ENCODE measurements at regions not wholly inside any gene's neighbourhood (a gene's known extent, or its start where the extent isn't known, plus 50 kb on each side); places are given as distances from the start of the nearest gene placed in this dataset.

DNA sequence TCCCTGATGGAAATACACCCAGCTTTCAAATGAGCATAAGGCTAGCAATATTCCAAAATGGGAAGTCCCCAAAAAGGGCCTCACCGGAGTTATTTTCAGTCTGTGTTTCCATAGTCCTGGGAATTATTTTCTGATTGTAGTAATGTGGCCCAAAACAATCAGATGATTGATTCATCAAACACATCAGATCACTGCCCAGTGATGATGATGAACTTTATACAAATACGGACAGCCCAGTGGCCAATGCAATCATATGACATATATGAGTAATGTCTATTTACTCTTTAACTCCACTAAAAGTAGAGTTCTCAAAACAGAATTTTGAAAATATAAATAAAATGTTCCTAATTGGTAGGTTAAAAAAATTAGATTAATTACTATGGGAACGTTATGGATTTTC, 467.8 kb downstream of the ZNF608 start:
- POLR2A ChIA-PET: no interaction called here
- ATAC-seq (ENCODE audit: low read depth): no peak

More for the DNA sequence above, 467.8 kb downstream of the ZNF608 start:
- no CpG with 5 or more reads among the region's 3 CpGs for WGBS (ENCODE audit: insufficient coverage)
- Histone ChIP-seq H3K27ac (ENCODE audit: low read length in 2 of 2) (no peak overlapping the region), H3K4me3 (ENCODE audit: control extremely low read depth in 1 of 5, extremely low read depth in 1 of 5, insufficient read depth in 1 of 5, low read depth in 2 of 5, low read length in 4 of 5) (no peak overlapping the region), H2AFZ (ENCODE audit: insufficient read depth, low read depth, low read length, poor library complexity, severe bottlenecking) (no peak overlapping the region), H3K4me2 (replicated peaks; ENCODE audit: low read depth, low read length, poor library complexity, severe bottlenecking) (no peak overlapping the region), H3K4me1 (ENCODE audit: control insufficient read depth in 2 of 2, insufficient read depth in 2 of 2, low read length in 2 of 2) (no peaks in the 10 kb centered on the region), H3K9me3 (ENCODE audit: control extremely low read depth in 1 of 3, control insufficient read depth in 2 of 3, insufficient read depth in 1 of 3, low read length in 2 of 3) (no peaks in the 10 kb centered on the region), H4K20me1 (ENCODE audit: control insufficient read depth, insufficient read depth, low read length, poor library complexity, severe bottlenecking) (no peaks in the 10 kb centered on the region), H3K36me3 (replicated peaks in 1 of 2; ENCODE audit: control extremely low read depth in 1 of 2, control insufficient read depth in 1 of 2, extremely low read depth in 1 of 2, insufficient read depth in 2 of 2, low read length in 1 of 2) (no peaks in the 10 kb centered on the region), H3K79me2 (ENCODE audit: control insufficient read depth, insufficient read depth, low read length) (no peaks in the 10 kb centered on the region), H3K27me3 (replicated peaks in 1 of 4; ENCODE audit: control extremely low read depth in 1 of 4, control insufficient read depth in 3 of 4, insufficient read depth in 4 of 4, low read length in 3 of 4) (no peaks in the 10 kb centered on the region), H3K9ac (ENCODE audit: low read length) (no peak overlapping the region)
- intact Hi-C loops (cut with micrococcal nuclease): no loop called here
- H3K9me3 Mint-ChIP-seq (ENCODE audit: insufficient read depth): no peaks in the 10 kb centered on the region
- no peak for DNase-seq
- CTCF ChIA-PET: no interaction called here
- no peak overlapping the region for H3K4me3 Mint-ChIP-seq
- TF ChIP-seq EZH2 (IDR thresholded peaks at IDR 0.05; ENCODE audit: borderline replicate concordance, insufficient read depth, low read depth, low read length, poor library complexity, severe bottlenecking) (no peak), CTCF (IDR thresholded peaks at IDR 0.05) (no peak)
- no peaks in the 10 kb centered on the region for H3K27me3 Mint-ChIP-seq
- no peak overlapping the region for H3K27ac Mint-ChIP-seq
- no peaks in the 10 kb centered on the region for H3K4me1 Mint-ChIP-seq
